ENCODE measurements at regions not wholly inside any gene's neighbourhood (a gene's known extent, or its start where the extent isn't known, plus 50 kb on each side); places are given as distances from the start of the nearest gene placed in this dataset.

- POLR2A ChIA-PET: no interaction called here
- CTCF ChIA-PET: no interaction called here
- DNase-seq (no peak), ATAC-seq (ENCODE audit: low read depth) (no peak)
- no peak overlapping the region for H3K4me3 Mint-ChIP-seq
- no peaks in the 10 kb centered on the region for H3K36me3 Mint-ChIP-seq (ENCODE audit: low read depth)
- TF ChIP-seq CTCF (IDR thresholded peaks at IDR 0.05): no peak
- intact Hi-C loops (cut with micrococcal nuclease): no loop called here
- H3K4me1 Mint-ChIP-seq: no peaks in the 10 kb centered on the region
- H3K27ac Mint-ChIP-seq: no peak overlapping the region
- peaks cover 6% of the 10 kb centered on the region for H3K27me3 Mint-ChIP-seq
- no peaks in the 10 kb centered on the region for H3K9me3 Mint-ChIP-seq
Observed at GRCh38 chr10:25707572-25707971, 226.5 kb upstream of the MYO3A start.

GRCh38 chr10:25707976-25708671, 225.9 kb upstream of the MYO3A start:
- Mint-ChIP-seq H3K27ac (no peak overlapping the region), H3K4me1 (no peaks in the 10 kb centered on the region), H3K27me3 (peaks cover 6% of the 10 kb centered on the region), H3K4me3 (no peak overlapping the region), H3K9me3 (no peaks in the 10 kb centered on the region), H3K36me3 (ENCODE audit: low read depth) (no peaks in the 10 kb centered on the region)
- ChIA-PET POLR2A (no interaction called here), CTCF (no interaction called here)
- intact Hi-C loops (cut with micrococcal nuclease): no loop called here
- ATAC-seq (ENCODE audit: low read depth) (no peak), DNase-seq (no peak)
- no peak for TF ChIP-seq CTCF (IDR thresholded peaks at IDR 0.05)

- ChIA-PET CTCF (interaction anchor here (3.4 kb wide), 1 partner anchor 600 kb away, joined by 21 read pairs; no protein-coding TSS in a partner anchor), POLR2A (no interaction called here)
- no peak for TF ChIP-seq CTCF (IDR thresholded peaks at IDR 0.05)
- Mint-ChIP-seq H3K27ac (no peak overlapping the region), H3K4me3 (no peak overlapping the region), H3K27me3 (peaks cover 10% of the 10 kb centered on the region), H3K4me1 (no peaks in the 10 kb centered on the region), H3K9me3 (no peaks in the 10 kb centered on the region), H3K36me3 (ENCODE audit: low read depth) (no peaks in the 10 kb centered on the region)
- DNase-seq (no peak), ATAC-seq (ENCODE audit: low read depth) (no peak)
- intact Hi-C loops (cut with micrococcal nuclease): loop anchor here (5.0 kb wide), 1 partner anchor 1072 kb away; no protein-coding TSS in a partner anchor
Observed at GRCh38 chr10:25713894-25714240, 220.2 kb upstream of the MYO3A start.

GRCh38 chr10:25724241-25724640, 209.8 kb upstream of the MYO3A start:
- no peaks in the 10 kb centered on the region for H3K36me3 Mint-ChIP-seq (ENCODE audit: low read depth)
- no peak for TF ChIP-seq CTCF (IDR thresholded peaks at IDR 0.05)
- H3K27me3 Mint-ChIP-seq: peaks cover 19% of the 10 kb centered on the region
- ATAC-seq (ENCODE audit: low read depth) (no peak), DNase-seq (no peak)
- POLR2A ChIA-PET: no interaction called here
- no peaks in the 10 kb centered on the region for H3K4me1 Mint-ChIP-seq
- CTCF ChIA-PET: interaction anchor here (0.7 kb wide), 1 partner anchor 11 kb away, joined by 3 read pairs; no protein-coding TSS in a partner anchor
- H3K27ac Mint-ChIP-seq: no peak overlapping the region
- no peaks in the 10 kb centered on the region for H3K9me3 Mint-ChIP-seq
- no peak overlapping the region for H3K4me3 Mint-ChIP-seq
- intact Hi-C loops (cut with micrococcal nuclease): loop anchor here (10.0 kb wide), 1 partner anchor 541 kb away; no protein-coding TSS in a partner anchor

GRCh38 chr10:25725917-25726716, 207.9 kb upstream of the MYO3A start:
- POLR2A ChIA-PET: no interaction called here
- peaks cover 23% of the 10 kb centered on the region for H3K27me3 Mint-ChIP-seq
- CTCF ChIA-PET: interaction anchor here (1.2 kb wide), 1 partner anchor 10 kb away, joined by 3 read pairs; no protein-coding TSS in a partner anchor
- intact Hi-C loops (cut with micrococcal nuclease): loop anchor here (5.0 to 10.0 kb wide), 2 partner anchors 539 to 831 kb away; no protein-coding TSS in a partner anchor
- no peaks in the 10 kb centered on the region for H3K9me3 Mint-ChIP-seq
- peak; percentile 34 for ATAC-seq (ENCODE audit: low read depth)
- TF ChIP-seq CTCF (IDR thresholded peaks at IDR 0.05): peak; percentile 89
- H3K4me3 Mint-ChIP-seq: no peak overlapping the region
- H3K36me3 Mint-ChIP-seq (ENCODE audit: low read depth): no peaks in the 10 kb centered on the region
- no peak for DNase-seq
- no peaks in the 10 kb centered on the region for H3K4me1 Mint-ChIP-seq
- H3K27ac Mint-ChIP-seq: no peak overlapping the region

Data from activated B cell treated with CpG ODN at 0.5 μM for 24 hours (primary cell).